Retinal pigment epithelial cell (primary cell): ENCODE measurements at regions not wholly inside any gene's neighbourhood (a gene's known extent, or its start where the extent isn't known, plus 50 kb on each side); places are given as distances from the start of the nearest gene placed in this dataset.
"Not testable (repeated sequence)": the region's sequence is repeated elsewhere in the genome, so short reads cannot be mapped to it uniquely, and the experiment has no call there.

Experiments
- DNase-seq: peaks from one replicate; pipeline ENCODE4 v3.0.0-alpha.2; 2010; ENCODE audit warnings: low read depth
- H3K4me3 ChIP-seq: 2 replicates; pipeline ENCODE4 v1.5.1; 2011; ENCODE audit warnings: mild to moderate bottlenecking, low read length, control low read depth, moderate library complexity
- TF ChIP-seq, protein P1 (sequence below): conservative IDR thresholded peaks from 2 replicates; pipeline ENCODE4 v1.5.1; 2011; ENCODE audit warnings: low read depth, low read length, control low read depth, inconsistent platforms

DNA sequence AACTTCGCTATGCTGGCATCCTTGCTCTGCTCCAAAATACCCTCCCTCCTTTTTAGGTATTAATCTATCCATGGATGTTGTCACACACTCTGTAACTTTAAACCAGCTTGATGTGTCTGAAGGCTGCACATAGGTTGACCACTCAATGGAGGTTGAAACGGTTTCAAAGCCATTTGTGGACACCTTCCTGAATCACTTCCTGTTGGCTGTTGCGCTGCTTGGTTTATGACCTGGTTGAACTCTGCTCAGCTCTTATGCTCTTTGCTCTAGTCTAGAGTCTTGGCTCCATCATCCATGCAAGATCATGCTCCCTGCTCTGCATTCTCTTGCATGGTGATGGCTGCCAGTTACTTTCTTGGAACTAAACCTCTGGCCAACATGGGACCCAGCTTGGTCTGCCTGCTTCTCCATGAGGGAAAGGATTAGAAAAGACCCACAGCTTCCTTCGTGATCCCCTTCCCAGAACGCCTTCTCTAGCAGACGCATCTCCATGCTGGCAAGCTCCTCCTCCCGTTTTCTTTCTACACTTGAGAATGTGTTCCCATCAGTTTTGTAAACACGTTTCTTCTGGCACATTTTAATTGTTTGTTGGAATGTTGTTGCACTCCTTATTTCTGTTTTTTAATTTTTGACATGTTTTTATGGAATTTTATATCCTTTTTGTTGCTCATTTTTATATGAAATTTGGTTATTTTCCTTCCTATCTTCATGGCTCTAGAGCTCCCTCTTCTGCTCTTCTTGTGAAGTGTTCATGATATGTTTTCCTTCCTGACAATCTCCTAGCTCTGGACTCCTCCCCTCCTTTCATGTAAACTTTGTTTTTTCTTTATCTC lies 149.8 kb downstream of the XPNPEP1 start:
- no peak overlapping the region for H3K4me3 ChIP-seq
- peak; percentile 3 for DNase-seq
- TF ChIP-seq, protein P1, sequence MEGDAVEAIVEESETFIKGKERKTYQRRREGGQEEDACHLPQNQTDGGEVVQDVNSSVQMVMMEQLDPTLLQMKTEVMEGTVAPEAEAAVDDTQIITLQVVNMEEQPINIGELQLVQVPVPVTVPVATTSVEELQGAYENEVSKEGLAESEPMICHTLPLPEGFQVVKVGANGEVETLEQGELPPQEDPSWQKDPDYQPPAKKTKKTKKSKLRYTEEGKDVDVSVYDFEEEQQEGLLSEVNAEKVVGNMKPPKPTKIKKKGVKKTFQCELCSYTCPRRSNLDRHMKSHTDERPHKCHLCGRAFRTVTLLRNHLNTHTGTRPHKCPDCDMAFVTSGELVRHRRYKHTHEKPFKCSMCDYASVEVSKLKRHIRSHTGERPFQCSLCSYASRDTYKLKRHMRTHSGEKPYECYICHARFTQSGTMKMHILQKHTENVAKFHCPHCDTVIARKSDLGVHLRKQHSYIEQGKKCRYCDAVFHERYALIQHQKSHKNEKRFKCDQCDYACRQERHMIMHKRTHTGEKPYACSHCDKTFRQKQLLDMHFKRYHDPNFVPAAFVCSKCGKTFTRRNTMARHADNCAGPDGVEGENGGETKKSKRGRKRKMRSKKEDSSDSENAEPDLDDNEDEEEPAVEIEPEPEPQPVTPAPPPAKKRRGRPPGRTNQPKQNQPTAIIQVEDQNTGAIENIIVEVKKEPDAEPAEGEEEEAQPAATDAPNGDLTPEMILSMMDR, result peak; percentile 67

DNA sequence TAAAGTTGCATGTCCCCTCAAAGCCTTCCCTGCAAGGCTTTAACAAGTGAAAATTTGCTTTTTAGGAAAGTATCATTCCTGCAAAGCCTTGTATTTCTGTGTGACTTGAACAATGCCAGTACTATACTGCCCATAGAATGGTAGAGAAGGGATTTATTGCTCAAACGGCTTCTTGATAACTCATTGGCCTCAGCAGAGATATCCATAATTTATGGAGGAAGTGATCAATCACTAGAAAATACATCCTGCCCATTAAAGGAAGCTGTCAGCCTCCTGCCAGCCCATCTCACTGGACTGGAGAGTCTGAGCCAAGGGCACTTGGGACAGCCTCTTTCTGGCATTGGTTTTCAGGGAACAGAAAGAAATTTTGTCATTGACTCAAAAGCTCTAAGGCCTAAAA lies 152.6 kb downstream of the XPNPEP1 start:
- no peak overlapping the region for H3K4me3 ChIP-seq
- no peak for DNase-seq
- TF ChIP-seq, protein P1, result no peak

DNA sequence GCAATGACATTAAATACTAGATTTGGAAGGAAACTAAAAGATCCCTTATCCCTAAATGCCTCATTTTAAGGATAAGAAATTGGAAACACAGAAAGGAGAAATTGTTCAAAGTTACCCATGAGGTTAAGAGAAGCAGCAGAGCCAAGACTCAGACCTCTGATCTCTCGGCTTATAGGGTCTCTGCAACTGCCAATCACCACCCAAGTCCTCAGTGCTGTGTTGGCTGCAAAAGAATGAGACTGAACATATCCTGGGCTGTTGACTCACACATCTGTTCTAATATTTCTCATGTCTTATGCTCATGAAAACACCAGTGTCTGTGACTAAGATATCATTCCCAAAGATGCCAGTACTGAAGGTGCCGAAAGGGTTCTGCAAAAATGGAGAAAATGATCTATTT lies 153.3 kb downstream of the XPNPEP1 start:
- TF ChIP-seq, protein P1, result no peak
- no peak for DNase-seq
- H3K4me3 ChIP-seq, result no peak overlapping the region

DNA sequence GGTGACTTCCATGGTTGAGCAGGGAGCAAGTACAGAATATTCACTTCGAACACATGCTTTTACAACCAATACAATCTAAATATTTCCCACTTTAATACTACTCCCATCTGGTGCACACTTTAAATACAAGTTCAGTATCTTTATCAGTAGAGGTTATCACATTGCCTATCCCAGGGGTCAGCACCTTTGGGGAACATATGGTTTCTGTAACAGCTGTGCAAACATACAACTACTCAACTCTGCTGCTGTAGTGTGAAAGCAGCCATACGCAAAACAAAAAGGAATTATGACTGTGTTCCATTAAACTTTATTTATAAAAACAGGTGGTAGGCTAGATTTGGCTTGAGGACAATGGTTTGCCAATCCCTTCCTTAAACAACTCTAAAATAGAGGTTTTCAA lies 157.5 kb downstream of the XPNPEP1 start:
- TF ChIP-seq, protein P1, result no peak
- DNase-seq, result no peak
- no peak overlapping the region for H3K4me3 ChIP-seq

DNA sequence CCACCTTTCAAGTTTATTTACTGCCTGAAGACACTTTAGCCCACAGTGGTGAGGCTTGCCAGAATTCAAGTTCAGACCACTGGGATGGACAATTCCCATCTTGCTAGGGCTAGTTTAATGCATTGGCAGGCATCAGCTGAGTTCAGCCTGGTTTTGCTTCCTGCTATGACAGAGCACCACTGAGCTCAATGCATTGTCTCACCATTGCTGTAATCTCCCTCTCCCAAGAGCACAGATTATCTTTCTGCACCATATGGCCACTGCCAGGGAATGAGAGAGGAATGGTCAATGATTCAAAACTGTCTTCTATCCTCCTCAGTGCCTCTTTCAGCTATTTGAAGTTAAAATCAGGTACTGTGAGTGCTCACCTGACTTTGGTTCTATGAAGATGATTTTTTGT lies 160.8 kb downstream of the XPNPEP1 start:
- TF ChIP-seq, protein P1, result no peak
- no peak for DNase-seq

DNA sequence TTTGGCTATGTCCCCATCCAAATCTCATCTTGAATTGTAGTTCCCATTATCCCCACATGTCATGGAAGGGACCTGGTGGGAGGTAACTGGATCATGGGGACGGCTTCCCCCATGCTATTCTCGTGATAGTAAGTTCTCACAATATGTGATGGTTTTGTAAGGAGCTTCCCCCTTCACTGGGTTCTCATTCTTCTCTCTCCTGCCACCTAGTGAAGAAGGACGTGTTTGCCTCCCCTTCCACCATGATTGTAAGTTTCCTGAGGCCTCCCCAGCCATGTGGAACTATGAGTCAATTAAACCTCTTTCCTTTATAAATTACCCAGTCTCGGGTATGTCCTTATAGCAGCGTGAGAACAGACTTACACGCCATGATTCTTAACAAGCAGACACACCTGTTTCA lies 165.6 kb downstream of the XPNPEP1 start:
- not testable (repeated sequence) for H3K4me3 ChIP-seq, DNase-seq

More for the DNA sequence above, 160.8 kb downstream of the XPNPEP1 start:
- no peak overlapping the region for H3K4me3 ChIP-seq

DNA sequence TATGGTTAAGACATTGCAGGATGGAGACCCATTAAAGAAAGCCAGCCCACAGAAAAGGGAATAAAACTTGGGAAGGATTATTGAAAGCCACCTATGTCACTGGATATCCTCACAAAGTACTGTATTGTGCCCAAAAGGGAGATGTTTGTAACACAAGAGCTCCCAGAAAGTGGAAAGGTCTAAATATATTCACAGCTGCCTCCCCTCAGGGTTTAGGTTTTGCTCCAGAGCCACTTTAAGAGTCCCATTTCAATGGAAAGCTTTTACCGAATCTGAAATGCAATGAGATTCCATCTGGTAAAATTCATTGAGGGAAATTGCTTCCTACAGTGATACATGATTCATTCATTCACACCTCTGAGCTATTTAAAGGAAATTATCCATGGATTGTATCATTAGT lies 176.4 kb downstream of the XPNPEP1 start:
- TF ChIP-seq, protein P1, result no peak
- no peak overlapping the region for H3K4me3 ChIP-seq
- no peak for DNase-seq
